ENCODE measurements at regions not wholly inside any gene's neighbourhood (a gene's known extent, or its start where the extent isn't known, plus 50 kb on each side); places are given as distances from the start of the nearest gene placed in this dataset.

GRCh38 chr1:219027146-219027673 is 146.5 kb upstream of the LYPLAL1 start:
- no peak overlapping the region for H3K27ac ChIP-seq (ENCODE audit: low read depth, low read length, poor library complexity, severe bottlenecking)
- H4K20me1 ChIP-seq (ENCODE audit: insufficient read depth, low read length), result no peaks in the 10 kb centered on the region
- TF ChIP-seq EZH2phosphoT487 (IDR thresholded peaks at IDR 0.05; ENCODE audit: borderline replicate concordance, low read depth, low read length), result no peak
- TF ChIP-seq, protein P1, sequence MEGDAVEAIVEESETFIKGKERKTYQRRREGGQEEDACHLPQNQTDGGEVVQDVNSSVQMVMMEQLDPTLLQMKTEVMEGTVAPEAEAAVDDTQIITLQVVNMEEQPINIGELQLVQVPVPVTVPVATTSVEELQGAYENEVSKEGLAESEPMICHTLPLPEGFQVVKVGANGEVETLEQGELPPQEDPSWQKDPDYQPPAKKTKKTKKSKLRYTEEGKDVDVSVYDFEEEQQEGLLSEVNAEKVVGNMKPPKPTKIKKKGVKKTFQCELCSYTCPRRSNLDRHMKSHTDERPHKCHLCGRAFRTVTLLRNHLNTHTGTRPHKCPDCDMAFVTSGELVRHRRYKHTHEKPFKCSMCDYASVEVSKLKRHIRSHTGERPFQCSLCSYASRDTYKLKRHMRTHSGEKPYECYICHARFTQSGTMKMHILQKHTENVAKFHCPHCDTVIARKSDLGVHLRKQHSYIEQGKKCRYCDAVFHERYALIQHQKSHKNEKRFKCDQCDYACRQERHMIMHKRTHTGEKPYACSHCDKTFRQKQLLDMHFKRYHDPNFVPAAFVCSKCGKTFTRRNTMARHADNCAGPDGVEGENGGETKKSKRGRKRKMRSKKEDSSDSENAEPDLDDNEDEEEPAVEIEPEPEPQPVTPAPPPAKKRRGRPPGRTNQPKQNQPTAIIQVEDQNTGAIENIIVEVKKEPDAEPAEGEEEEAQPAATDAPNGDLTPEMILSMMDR (conservative IDR thresholded peaks at IDR 0.05; ENCODE audit: low read length), result no peak
- H3K79me2 ChIP-seq (ENCODE audit: insufficient read depth, low read depth, low read length), result no peaks in the 10 kb centered on the region
- H3K9me3 ChIP-seq (ENCODE audit: low read length), result no peaks in the 10 kb centered on the region
- POLR2A ChIA-PET, result no interaction called here
- no peak overlapping the region for H3K4me2 ChIP-seq (ENCODE audit: low read length)
- no peak for DNase-seq (ENCODE audit: low spot score)
- intact Hi-C loops (cut with micrococcal nuclease; ENCODE audit: unreplicated experiment), result no loop called here
- no peak overlapping the region for H3K4me3 ChIP-seq (ENCODE audit: low read depth, low read length, poor library complexity, severe bottlenecking)
- H3K36me3 ChIP-seq (ENCODE audit: insufficient read depth, low read length), result no peaks in the 10 kb centered on the region
- no peaks in the 10 kb centered on the region for H3K9me2 ChIP-seq (ENCODE audit: insufficient read depth, low read length)
- H2AFZ ChIP-seq (ENCODE audit: low read length), result no peak overlapping the region
- CTCF ChIA-PET (ENCODE audit: unreplicated experiment), result no interaction called here
- no TSS peak for BruUV-seq (replicated peaks)
- H3K4me1 ChIP-seq (ENCODE audit: insufficient read depth, low read length, poor library complexity, severe bottlenecking), result no peaks in the 10 kb centered on the region

- CTCF ChIA-PET (ENCODE audit: unreplicated experiment), result no interaction called here
- intact Hi-C loops (cut with micrococcal nuclease; ENCODE audit: unreplicated experiment), result no loop called here
- no peak for TF ChIP-seq EZH2phosphoT487 (IDR thresholded peaks at IDR 0.05; ENCODE audit: borderline replicate concordance, low read depth, low read length)
- TF ChIP-seq, protein P1 (conservative IDR thresholded peaks at IDR 0.05; ENCODE audit: low read length), result no peak
These were observed 141.9 kb upstream of the LYPLAL1 start for GRCh38 chr1:219031809-219032208.

GRCh38 chr1:219038398-219038797 is 135.3 kb upstream of the LYPLAL1 start:
- Histone ChIP-seq H3K4me1 (ENCODE audit: insufficient read depth, low read length, poor library complexity, severe bottlenecking) (no peaks in the 10 kb centered on the region), H3K36me3 (ENCODE audit: insufficient read depth, low read length) (no peaks in the 10 kb centered on the region), H3K4me3 (ENCODE audit: low read depth, low read length, poor library complexity, severe bottlenecking) (no peak overlapping the region), H3K79me2 (ENCODE audit: insufficient read depth, low read depth, low read length) (no peaks in the 10 kb centered on the region), H3K9me3 (ENCODE audit: low read length) (no peaks in the 10 kb centered on the region), H3K9me2 (ENCODE audit: insufficient read depth, low read length) (no peaks in the 10 kb centered on the region), H2AFZ (ENCODE audit: low read length) (no peak overlapping the region), H3K4me2 (ENCODE audit: low read length) (no peak overlapping the region), H3K27ac (ENCODE audit: low read depth, low read length, poor library complexity, severe bottlenecking) (no peak overlapping the region), H4K20me1 (ENCODE audit: insufficient read depth, low read length) (no peaks in the 10 kb centered on the region)
- no TSS peak for BruUV-seq (replicated peaks)
- no peak for DNase-seq (ENCODE audit: low spot score)
- intact Hi-C loops (cut with micrococcal nuclease; ENCODE audit: unreplicated experiment), result no loop called here
- ChIA-PET POLR2A (no interaction called here), CTCF (ENCODE audit: unreplicated experiment) (no interaction called here)
- TF ChIP-seq, protein P1 (conservative IDR thresholded peaks at IDR 0.05; ENCODE audit: low read length), result no peak
- TF ChIP-seq EZH2phosphoT487 (IDR thresholded peaks at IDR 0.05; ENCODE audit: borderline replicate concordance, low read depth, low read length), result no peak

More at GRCh38 chr1:219031809-219032208, 141.9 kb upstream of the LYPLAL1 start:
- Histone ChIP-seq H4K20me1 (ENCODE audit: insufficient read depth, low read length) (no peaks in the 10 kb centered on the region), H3K9me2 (ENCODE audit: insufficient read depth, low read length) (no peaks in the 10 kb centered on the region), H3K36me3 (ENCODE audit: insufficient read depth, low read length) (no peaks in the 10 kb centered on the region), H3K9me3 (ENCODE audit: low read length) (no peaks in the 10 kb centered on the region), H2AFZ (ENCODE audit: low read length) (no peak overlapping the region), H3K27ac (ENCODE audit: low read depth, low read length, poor library complexity, severe bottlenecking) (no peak overlapping the region), H3K79me2 (ENCODE audit: insufficient read depth, low read depth, low read length) (no peaks in the 10 kb centered on the region), H3K4me3 (ENCODE audit: low read depth, low read length, poor library complexity, severe bottlenecking) (no peak overlapping the region), H3K4me1 (ENCODE audit: insufficient read depth, low read length, poor library complexity, severe bottlenecking) (no peaks in the 10 kb centered on the region), H3K4me2 (ENCODE audit: low read length) (no peak overlapping the region)
- DNase-seq (ENCODE audit: low spot score), result no peak
- no TSS peak for BruUV-seq (replicated peaks)
- POLR2A ChIA-PET, result interaction anchor here (0.7 kb wide), 1 partner anchor 20 kb away, joined by 4 read pairs; no protein-coding TSS in a partner anchor

All from OCI-LY7 (cell line).